DOHH2 (cell line): ENCODE measurements at regions not wholly inside any gene's neighbourhood (a gene's known extent, or its start where the extent isn't known, plus 50 kb on each side); places are given as distances from the start of the nearest gene placed in this dataset.

Experiments
- H3F3A ChIP-seq: fragments of 200-600 bp; sonication (generic), shearing (Covaris generic); 2 replicates; pipeline ENCODE4 v1.6.0; 2016; ENCODE audit warnings: antibody characterized with exemption, mild to moderate bottlenecking; ENCODE audit not compliant: control insufficient read depth, insufficient read depth
- H3K27ac ChIP-seq: fragments of 200-600 bp; sonication (generic); 2 replicates; pipeline ENCODE4 v1.5.1; 2014; ENCODE audit warnings: low read depth, mild to moderate bottlenecking, low read length, moderate library complexity
- H3K27me3 ChIP-seq: fragments of 200-600 bp; sonication (generic); 2 replicates; pipeline ENCODE4 v1.6.1; 2014; ENCODE audit warnings: mild to moderate bottlenecking, low read length, mixed read lengths; ENCODE audit not compliant: control insufficient read depth
- H3K36me3 ChIP-seq: fragments of 200-600 bp; sonication (generic); 2 replicates; pipeline ENCODE4 v1.6.1; 2014; ENCODE audit warnings: mild to moderate bottlenecking, low read length, moderate library complexity, mixed read lengths; ENCODE audit not compliant: control insufficient read depth
- H3K4me1 ChIP-seq: fragments of 200-600 bp; sonication (generic); 2 replicates; pipeline ENCODE4 v1.6.1; 2014; ENCODE audit warnings: mild to moderate bottlenecking, low read length, mixed read lengths; ENCODE audit not compliant: control insufficient read depth
- H3K4me2 ChIP-seq: fragments of 200-600 bp; sonication (generic); 2 replicates; pipeline ENCODE4 v1.6.0; 2014; ENCODE audit warnings: mild to moderate bottlenecking, low read length, moderate library complexity
- H3K4me3 ChIP-seq: fragments of 200-600 bp; sonication (generic); 2 replicates; pipeline ENCODE4 v1.5.1; 2014; ENCODE audit warnings: mild to moderate bottlenecking, low read length, mixed read lengths
- H3K79me2 ChIP-seq: fragments of 200-600 bp; sonication (generic); 2 replicates; pipeline ENCODE4 v1.6.1; 2014; ENCODE audit warnings: mild to moderate bottlenecking, low read length, mixed read lengths; ENCODE audit not compliant: control insufficient read depth
- H3K9me2 ChIP-seq: fragments of 200-600 bp; sonication (generic); replicated peaks from 2 replicates; pipeline ENCODE4 v1.6.1; 2014; ENCODE audit warnings: mild to moderate bottlenecking, low read length, mixed read lengths; ENCODE audit not compliant: control insufficient read depth
- H3K9me3 ChIP-seq: fragments of 200-600 bp; sonication (generic); 2 replicates; pipeline ENCODE4 v1.6.1; 2014; ENCODE audit warnings: antibody characterized with exemption, low read length, mixed read lengths; ENCODE audit not compliant: control insufficient read depth, insufficient read depth
- H4K20me1 ChIP-seq: fragments of 200-600 bp; sonication (generic); 2 replicates; pipeline ENCODE4 v1.6.0; 2014; ENCODE audit warnings: low read depth, mild to moderate bottlenecking, antibody characterized with exemption, low read length, moderate library complexity; ENCODE audit not compliant: control insufficient read depth, insufficient read depth
- CTCF ChIP-seq: fragments of 200-600 bp; sonication (generic); IDR thresholded peaks from one replicate; pipeline ENCODE4 v1.5.1; 2014; ENCODE audit warnings: antibody characterized with exemption, mild to moderate bottlenecking, low read depth, low read length; ENCODE audit not compliant: poor library complexity, severe bottlenecking
- EZH2phosphoT487 ChIP-seq: fragments of 200-600 bp; sonication (generic); IDR thresholded peaks from 2 replicates; pipeline ENCODE4 v1.6.1; 2017; ENCODE audit warnings: borderline replicate concordance, mild to moderate bottlenecking, antibody characterized with exemption, low read length, moderate library complexity, mixed read lengths

DNA sequence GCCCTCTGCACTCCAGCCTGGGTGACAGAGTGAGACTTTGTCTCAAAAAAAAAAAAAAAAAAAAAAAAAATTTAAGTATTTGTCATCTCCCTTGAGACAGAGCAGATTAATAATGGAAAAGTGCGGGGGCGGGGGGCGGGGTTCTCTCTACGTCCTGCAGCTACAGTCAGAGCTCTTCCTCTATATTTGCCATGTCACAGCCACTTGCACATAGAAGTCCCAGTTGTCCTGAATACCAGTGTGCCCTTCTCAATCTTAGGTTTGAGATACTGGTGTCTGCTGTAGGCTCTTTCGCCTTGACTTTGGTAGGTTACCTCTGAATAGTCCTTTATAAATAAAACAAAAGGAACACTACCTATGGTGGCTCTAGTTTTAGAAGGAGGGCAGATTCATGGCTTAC lies 237.8 kb upstream of the PGRMC2 start:
- Histone ChIP-seq H4K20me1 (no peaks in the 10 kb centered on the region), H3K9me2 (no peaks in the 10 kb centered on the region), H3F3A (no peaks in the 10 kb centered on the region), H3K27ac (no peak overlapping the region), H3K4me2 (no peak overlapping the region), H3K9me3 (no peaks in the 10 kb centered on the region), H3K36me3 (no peaks in the 10 kb centered on the region), H3K79me2 (no peaks in the 10 kb centered on the region), H3K27me3 (no peaks in the 10 kb centered on the region), H3K4me1 (no peaks in the 10 kb centered on the region), H3K4me3 (no peak overlapping the region)
- TF ChIP-seq CTCF (no peak), EZH2phosphoT487 (no peak)

DNA sequence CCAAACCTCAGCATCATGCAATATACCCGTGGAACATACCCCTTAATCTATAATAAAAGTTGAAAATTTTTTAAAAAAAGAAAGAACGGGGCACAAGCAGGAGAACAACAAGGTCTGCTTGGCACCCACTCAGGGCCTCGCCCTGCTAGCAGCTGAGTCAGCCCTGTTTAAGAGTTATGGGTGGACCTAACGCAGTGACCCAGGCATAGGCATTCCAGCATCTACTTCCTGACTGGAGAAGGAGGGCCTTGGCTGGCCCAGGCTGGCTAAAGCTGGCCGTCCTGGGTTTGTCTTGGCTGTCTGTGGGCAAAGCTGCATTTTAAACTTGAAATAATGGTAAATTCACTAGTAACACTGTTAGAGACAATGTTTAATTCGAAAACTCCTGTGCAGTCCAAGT lies 236.7 kb upstream of the PGRMC2 start:
- Histone ChIP-seq H3K4me3 (no peak overlapping the region), H4K20me1 (no peaks in the 10 kb centered on the region), H3K79me2 (no peaks in the 10 kb centered on the region), H3K36me3 (no peaks in the 10 kb centered on the region), H3K4me1 (no peaks in the 10 kb centered on the region), H3K9me3 (no peaks in the 10 kb centered on the region), H3K27ac (no peak overlapping the region), H3K4me2 (no peak overlapping the region), H3K9me2 (no peaks in the 10 kb centered on the region), H3F3A (no peaks in the 10 kb centered on the region), H3K27me3 (no peaks in the 10 kb centered on the region)
- no peak for TF ChIP-seq CTCF

GRCh38 chr4:128521648-128522111 lies 234.1 kb upstream of the PGRMC2 start:
- H3F3A ChIP-seq, result no peaks in the 10 kb centered on the region
- TF ChIP-seq EZH2phosphoT487 (no peak), CTCF (no peak)
- H3K4me3 ChIP-seq, result no peak overlapping the region

DNA sequence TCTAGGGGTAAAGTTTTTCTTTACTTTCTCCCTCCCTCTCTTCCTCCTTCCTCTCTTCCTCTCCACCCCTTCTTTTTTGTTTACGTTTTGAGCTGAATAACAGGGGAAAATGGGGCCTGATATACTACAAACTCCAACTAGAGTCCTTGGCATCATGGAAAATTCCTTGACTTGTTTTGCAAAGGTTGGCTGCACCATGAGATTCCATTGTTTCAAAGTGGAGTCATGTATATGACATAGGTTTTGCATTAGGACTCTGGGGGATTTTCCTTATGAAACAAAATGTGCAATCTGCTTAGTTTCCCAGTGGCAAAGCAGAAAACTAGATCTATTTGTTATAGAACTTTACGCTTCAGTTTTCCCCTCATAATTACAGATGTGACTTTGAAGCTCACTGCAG lies 233.5 kb upstream of the PGRMC2 start:
- H3K79me2 ChIP-seq, result no peaks in the 10 kb centered on the region
- H3K9me2 ChIP-seq, result no peaks in the 10 kb centered on the region
- no peaks in the 10 kb centered on the region for H4K20me1 ChIP-seq
- TF ChIP-seq EZH2phosphoT487 (no peak), CTCF (no peak)
- no peaks in the 10 kb centered on the region for H3F3A ChIP-seq
- no peaks in the 10 kb centered on the region for H3K27me3 ChIP-seq
- no peaks in the 10 kb centered on the region for H3K36me3 ChIP-seq
- no peaks in the 10 kb centered on the region for H3K9me3 ChIP-seq
- no peaks in the 10 kb centered on the region for H3K4me1 ChIP-seq
- no peak overlapping the region for H3K27ac ChIP-seq
- no peak overlapping the region for H3K4me3 ChIP-seq
- no peak overlapping the region for H3K4me2 ChIP-seq

More at GRCh38 chr4:128521648-128522111, 234.1 kb upstream of the PGRMC2 start:
- Histone ChIP-seq H4K20me1 (no peaks in the 10 kb centered on the region), H3K9me3 (no peaks in the 10 kb centered on the region), H3K27ac (no peak overlapping the region), H3K4me2 (no peak overlapping the region), H3K4me1 (no peaks in the 10 kb centered on the region), H3K27me3 (no peaks in the 10 kb centered on the region), H3K79me2 (no peaks in the 10 kb centered on the region), H3K9me2 (no peaks in the 10 kb centered on the region), H3K36me3 (no peaks in the 10 kb centered on the region)
